ENCODE measurements at regions not wholly inside any gene's neighbourhood (a gene's known extent, or its start where the extent isn't known, plus 50 kb on each side); places are given as distances from the start of the nearest gene placed in this dataset.

- TF ChIP-seq, protein P1, sequence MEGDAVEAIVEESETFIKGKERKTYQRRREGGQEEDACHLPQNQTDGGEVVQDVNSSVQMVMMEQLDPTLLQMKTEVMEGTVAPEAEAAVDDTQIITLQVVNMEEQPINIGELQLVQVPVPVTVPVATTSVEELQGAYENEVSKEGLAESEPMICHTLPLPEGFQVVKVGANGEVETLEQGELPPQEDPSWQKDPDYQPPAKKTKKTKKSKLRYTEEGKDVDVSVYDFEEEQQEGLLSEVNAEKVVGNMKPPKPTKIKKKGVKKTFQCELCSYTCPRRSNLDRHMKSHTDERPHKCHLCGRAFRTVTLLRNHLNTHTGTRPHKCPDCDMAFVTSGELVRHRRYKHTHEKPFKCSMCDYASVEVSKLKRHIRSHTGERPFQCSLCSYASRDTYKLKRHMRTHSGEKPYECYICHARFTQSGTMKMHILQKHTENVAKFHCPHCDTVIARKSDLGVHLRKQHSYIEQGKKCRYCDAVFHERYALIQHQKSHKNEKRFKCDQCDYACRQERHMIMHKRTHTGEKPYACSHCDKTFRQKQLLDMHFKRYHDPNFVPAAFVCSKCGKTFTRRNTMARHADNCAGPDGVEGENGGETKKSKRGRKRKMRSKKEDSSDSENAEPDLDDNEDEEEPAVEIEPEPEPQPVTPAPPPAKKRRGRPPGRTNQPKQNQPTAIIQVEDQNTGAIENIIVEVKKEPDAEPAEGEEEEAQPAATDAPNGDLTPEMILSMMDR (IDR thresholded peaks at IDR 0.05), result no peak
- TF ChIP-seq POLR2A (IDR thresholded peaks at IDR 0.05; ENCODE audit: low read depth), result no peak
- no peak for TF ChIP-seq POLR2AphosphoS5 (IDR thresholded peaks at IDR 0.05)
Measured at GRCh38 chr6:14732844-14733757, 512.8 kb upstream of the JARID2 start.
